ENCODE measurements at regions not wholly inside any gene's neighbourhood (a gene's known extent, or its start where the extent isn't known, plus 50 kb on each side); places are given as distances from the start of the nearest gene placed in this dataset.
"Not testable (repeated sequence)": the region's sequence is repeated elsewhere in the genome, so short reads cannot be mapped to it uniquely, and the experiment has no call there.

- not testable (repeated sequence) for DNase-seq
Observed at GRCh38 chr18:14992758-14993157, 244.8 kb downstream of the ANKRD30B start.

- DNase-seq = not testable (repeated sequence)
Observed at GRCh38 chr18:14995023-14995422, 247.1 kb downstream of the ANKRD30B start.

- no peak for DNase-seq
Observed at GRCh38 chr18:14997357-14997756, 249.4 kb downstream of the ANKRD30B start.

GRCh38 chr18:14997899-14998298 is 249.9 kb downstream of the ANKRD30B start:
- DNase-seq = not testable (repeated sequence)

- not testable (repeated sequence) for DNase-seq
Observed at GRCh38 chr18:14998360-14999042, 250.5 kb downstream of the ANKRD30B start.

- no peak for DNase-seq
Observed at GRCh38 chr18:14999085-14999975, 251.4 kb downstream of the ANKRD30B start.

- DNase-seq = not testable (repeated sequence)
Observed at GRCh38 chr18:15000119-15001037, 252.4 kb downstream of the ANKRD30B start.

GRCh38 chr18:15001038-15001794 is 253.2 kb downstream of the ANKRD30B start:
- not testable (repeated sequence) for DNase-seq

- DNase-seq = not testable (repeated sequence)
Observed at GRCh38 chr18:15001795-15002107, 253.8 kb downstream of the ANKRD30B start.

- not testable (repeated sequence) for DNase-seq
Observed at GRCh38 chr18:15002765-15003164, 254.8 kb downstream of the ANKRD30B start.

GRCh38 chr18:15003231-15003630 is 255.3 kb downstream of the ANKRD30B start:
- not testable (repeated sequence) for DNase-seq

GRCh38 chr18:15003636-15004269 is 255.8 kb downstream of the ANKRD30B start:
- not testable (repeated sequence) for DNase-seq

GRCh38 chr18:15004270-15004973 is 256.4 kb downstream of the ANKRD30B start:
- not testable (repeated sequence) for DNase-seq

GRCh38 chr18:15005313-15006130 is 257.6 kb downstream of the ANKRD30B start:
- no peak for DNase-seq

- not testable (repeated sequence) for DNase-seq
Observed at GRCh38 chr18:15006616-15007015, 258.6 kb downstream of the ANKRD30B start.

- DNase-seq = not testable (repeated sequence)
Observed at GRCh38 chr18:15026041-15026440, 278.1 kb downstream of the ANKRD30B start.

GRCh38 chr18:15028037-15028436 is 280.1 kb downstream of the ANKRD30B start:
- DNase-seq = not testable (repeated sequence)

GRCh38 chr18:15060279-15060880 is 312.4 kb downstream of the ANKRD30B start:
- DNase-seq = not testable (repeated sequence)

- DNase-seq = not testable (repeated sequence)
Observed at GRCh38 chr18:15061289-15061896, 313.4 kb downstream of the ANKRD30B start.

All from NCI-H1694 treated with DMSO at 0.1 percent for 48 hours (cell line).